ENCODE measurements at regions not wholly inside any gene's neighbourhood (a gene's known extent, or its start where the extent isn't known, plus 50 kb on each side); places are given as distances from the start of the nearest gene placed in this dataset.

DNA sequence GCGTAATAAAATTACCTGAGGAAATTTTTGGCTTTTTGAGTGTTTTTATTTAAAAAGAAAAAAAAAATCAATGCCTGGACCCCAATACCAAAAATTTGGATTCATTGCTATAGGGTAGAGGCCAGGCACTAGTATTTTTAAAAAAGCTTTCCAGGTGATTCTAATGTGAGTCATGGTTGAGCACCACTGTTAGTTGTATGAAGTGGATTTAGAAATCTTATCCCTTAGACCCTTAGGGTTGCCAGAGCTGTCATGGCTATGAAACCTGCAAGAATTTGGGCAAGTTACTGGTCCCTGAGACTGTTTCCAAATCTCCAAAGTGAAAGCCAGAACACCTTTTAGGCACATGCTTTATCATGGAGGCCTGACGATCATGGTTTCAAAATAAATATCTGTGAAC is 262.5 kb downstream of the AHR start:
- TF ChIP-seq TAF1 (IDR thresholded peaks at IDR 0.05; ENCODE audit: low read depth, low read length) (no peak), POU2F2 (IDR thresholded peaks at IDR 0.05; ENCODE audit: low read depth, low read length) (no peak), POLR2A (IDR thresholded peaks at IDR 0.05; ENCODE audit: low read depth, low read length) (no peak), SPI1 (IDR thresholded peaks at IDR 0.05; ENCODE audit: low read depth, low read length) (no peak), POLR2AphosphoS5 (IDR thresholded peaks at IDR 0.05; ENCODE audit: low read depth, low read length) (no peak), PAX5 (IDR thresholded peaks at IDR 0.05; ENCODE audit: insufficient read depth, low read length, severe bottlenecking) (no peak)
